GM12875 (cell line): ENCODE measurements at regions not wholly inside any gene's neighbourhood (a gene's known extent, or its start where the extent isn't known, plus 50 kb on each side); places are given as distances from the start of the nearest gene placed in this dataset.
A peak's percentile ranks its signal among the peaks of the same experiment; 100 is the strongest.
"Not testable (repeated sequence)": the region's sequence is repeated elsewhere in the genome, so short reads cannot be mapped to it uniquely, and the experiment has no call there.

Experiments used
- H3K4me3 ChIP-seq: one replicate; pipeline ENCODE4 v1.5.1; 2011; ENCODE audit warnings: low read depth, low read length, control low read depth
- TF ChIP-seq, protein P1 (sequence below): IDR thresholded peaks from 2 replicates; pipeline ENCODE4 v1.5.1; 2011; ENCODE audit warnings: low read depth, mild to moderate bottlenecking, control low read depth, inconsistent platforms, low read length, moderate library complexity, borderline replicate concordance; ENCODE audit not compliant: insufficient read depth

DNA sequence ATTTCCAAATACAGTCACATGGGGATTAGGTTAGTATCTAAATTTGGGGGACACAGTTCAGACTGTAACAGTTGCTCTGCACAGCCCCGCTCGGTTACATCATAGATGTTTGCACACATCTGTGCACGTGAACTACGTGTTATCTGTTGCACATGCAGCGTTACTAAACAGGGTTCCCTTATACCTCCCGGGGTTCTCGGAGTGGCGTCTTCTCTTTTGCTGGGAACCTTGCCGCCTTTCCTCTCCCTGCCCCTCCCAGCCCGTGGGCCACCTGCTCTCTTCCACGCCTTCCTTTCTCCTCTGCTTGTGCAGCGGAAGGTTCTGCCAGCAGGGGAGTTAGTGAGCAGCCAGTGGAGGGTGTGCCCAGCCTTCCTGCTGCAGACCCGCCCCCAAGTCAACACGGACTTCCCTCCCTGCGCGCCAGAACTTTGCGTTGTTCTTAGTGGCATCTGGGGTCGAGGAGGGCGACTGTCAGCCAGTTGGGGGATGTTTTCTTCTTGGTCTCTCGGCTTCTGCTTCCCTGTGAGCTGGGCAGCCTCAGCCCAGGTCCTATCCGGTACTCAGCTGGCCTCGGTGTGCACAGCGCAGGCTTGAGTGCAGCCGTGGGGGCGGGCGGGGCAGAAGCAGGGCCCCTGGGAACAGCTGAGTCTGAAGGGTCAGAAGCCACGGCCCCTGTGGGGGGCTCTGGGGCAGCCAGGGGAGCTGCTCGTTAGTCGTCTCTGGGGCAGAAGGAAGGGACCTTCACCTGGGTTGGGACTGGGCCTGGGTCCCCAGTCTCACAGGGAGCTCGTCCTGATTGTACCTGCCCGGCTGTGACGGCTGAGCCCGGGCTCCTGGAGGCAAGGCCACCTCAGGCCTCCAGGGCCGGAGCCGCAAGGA, 146.7 kb downstream of the IGLL1 start:
- H3K4me3 ChIP-seq, result not testable (repeated sequence)

GRCh38 chr22:23432719-23433118, 147.4 kb downstream of the IGLL1 start:
- H3K4me3 ChIP-seq, result not testable (repeated sequence)

More for the DNA sequence above, 146.7 kb downstream of the IGLL1 start:
- TF ChIP-seq, protein P1, sequence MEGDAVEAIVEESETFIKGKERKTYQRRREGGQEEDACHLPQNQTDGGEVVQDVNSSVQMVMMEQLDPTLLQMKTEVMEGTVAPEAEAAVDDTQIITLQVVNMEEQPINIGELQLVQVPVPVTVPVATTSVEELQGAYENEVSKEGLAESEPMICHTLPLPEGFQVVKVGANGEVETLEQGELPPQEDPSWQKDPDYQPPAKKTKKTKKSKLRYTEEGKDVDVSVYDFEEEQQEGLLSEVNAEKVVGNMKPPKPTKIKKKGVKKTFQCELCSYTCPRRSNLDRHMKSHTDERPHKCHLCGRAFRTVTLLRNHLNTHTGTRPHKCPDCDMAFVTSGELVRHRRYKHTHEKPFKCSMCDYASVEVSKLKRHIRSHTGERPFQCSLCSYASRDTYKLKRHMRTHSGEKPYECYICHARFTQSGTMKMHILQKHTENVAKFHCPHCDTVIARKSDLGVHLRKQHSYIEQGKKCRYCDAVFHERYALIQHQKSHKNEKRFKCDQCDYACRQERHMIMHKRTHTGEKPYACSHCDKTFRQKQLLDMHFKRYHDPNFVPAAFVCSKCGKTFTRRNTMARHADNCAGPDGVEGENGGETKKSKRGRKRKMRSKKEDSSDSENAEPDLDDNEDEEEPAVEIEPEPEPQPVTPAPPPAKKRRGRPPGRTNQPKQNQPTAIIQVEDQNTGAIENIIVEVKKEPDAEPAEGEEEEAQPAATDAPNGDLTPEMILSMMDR, result peak; percentile 37; the same call in 1 of the 2 replicates

DNA sequence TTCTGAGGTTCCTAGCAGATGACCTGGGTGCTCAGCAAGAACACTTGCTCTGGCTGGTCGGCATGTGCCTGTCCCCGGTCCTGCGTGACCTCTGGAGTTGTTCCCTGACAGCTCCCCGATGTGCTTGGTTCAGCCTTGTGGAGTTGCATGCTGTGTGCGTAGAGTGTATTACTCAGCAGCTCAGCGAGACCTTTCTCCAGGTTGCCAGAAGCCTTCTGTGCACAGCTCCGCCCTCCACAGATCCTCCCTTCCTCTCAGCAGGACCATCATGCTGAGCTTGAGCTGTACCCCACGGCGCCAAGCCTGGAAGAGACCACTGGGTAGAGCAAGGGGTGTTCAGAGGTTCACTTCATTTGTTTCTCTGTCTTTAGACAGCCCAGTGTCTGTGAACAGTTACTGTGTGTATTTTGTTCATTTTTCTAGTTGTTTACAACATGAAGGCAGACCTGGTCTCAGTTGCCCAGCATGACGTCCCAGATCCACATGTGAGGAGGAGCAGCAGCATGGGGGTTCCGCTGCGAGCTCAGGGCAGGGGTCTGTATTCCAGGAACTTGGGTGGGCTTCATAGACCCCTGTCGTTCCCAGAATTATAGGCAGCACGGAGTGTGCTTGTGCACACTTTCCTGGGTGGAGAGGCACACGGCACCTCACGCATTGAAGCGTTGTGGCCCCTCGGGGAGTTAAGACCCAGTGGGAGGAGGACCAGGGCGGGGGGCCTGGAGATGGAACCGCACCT, 148.6 kb downstream of the IGLL1 start:
- TF ChIP-seq, protein P1, result no peak
- H3K4me3 ChIP-seq, result no peak overlapping the region

GRCh38 chr22:23424551-23425068, 155.5 kb downstream of the IGLL1 start:
- not testable (repeated sequence) for H3K4me3 ChIP-seq

- TF ChIP-seq, protein P1, result no peak
- no peak overlapping the region for H3K4me3 ChIP-seq
Observed at GRCh38 chr22:23424031-23424430, 156.1 kb downstream of the IGLL1 start.

GRCh38 chr22:23422281-23422680, 157.8 kb downstream of the IGLL1 start:
- not testable (repeated sequence) for H3K4me3 ChIP-seq

DNA sequence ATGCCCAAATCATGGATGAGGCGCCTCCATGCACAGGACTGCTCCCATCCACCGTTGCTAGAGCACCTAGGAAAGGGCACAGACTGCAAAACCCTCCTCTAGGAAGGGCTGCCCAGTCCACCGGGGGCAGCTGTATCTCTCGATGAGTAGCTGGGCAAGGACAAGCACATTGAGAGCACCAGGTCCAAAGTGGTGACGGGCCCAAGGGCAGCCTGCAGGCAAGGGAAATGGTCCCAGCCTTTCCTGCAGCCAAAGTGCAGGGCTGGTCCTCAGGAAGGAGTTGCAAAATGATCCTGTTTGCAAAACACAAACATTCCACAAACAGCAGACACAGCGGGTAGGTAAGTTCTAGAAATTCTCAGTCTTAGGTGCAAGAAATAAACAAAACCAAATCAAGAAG, 158.8 kb downstream of the IGLL1 start:
- not testable (repeated sequence) for H3K4me3 ChIP-seq

DNA sequence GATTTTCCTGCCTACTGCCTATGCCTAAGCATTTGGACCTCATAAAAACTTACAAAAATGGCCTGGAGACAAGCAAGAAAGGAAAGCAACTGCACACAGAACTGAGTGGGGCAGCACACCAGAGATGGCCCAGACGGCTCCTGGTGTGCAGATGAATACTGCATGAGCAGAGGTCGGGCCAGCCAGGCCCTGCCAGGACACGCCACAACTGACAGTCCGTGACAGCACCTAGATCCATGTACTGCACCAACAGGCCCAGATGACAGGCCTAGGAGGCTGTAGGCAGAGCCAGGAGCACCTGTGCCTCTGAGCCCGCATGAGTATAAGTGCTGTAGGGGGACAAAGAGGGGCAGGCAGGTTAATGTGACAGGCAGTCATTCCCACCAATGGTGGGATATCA, 160.2 kb downstream of the IGLL1 start:
- H3K4me3 ChIP-seq, result no peak overlapping the region
- TF ChIP-seq, protein P1, result no peak

DNA sequence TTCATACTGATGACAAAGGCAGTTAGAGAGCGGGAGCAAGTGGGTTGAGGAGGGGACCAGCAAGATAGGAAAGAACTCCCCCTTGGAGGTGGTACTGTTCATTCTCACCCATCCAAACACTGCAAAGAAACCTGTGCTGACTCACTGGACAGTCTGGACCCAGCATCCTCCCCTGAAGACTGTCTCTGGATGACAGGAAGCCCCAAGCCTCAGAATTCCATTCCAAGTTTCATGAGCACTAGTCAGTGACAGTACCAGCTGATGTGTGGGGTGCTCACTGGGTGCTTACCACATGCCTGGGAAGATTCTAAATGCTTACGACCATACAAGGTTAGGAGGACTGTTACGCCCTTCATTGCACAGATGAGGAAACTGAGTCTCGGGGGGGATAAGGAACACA, 160.9 kb downstream of the IGLL1 start:
- no peak overlapping the region for H3K4me3 ChIP-seq
- TF ChIP-seq, protein P1, result no peak
